Ishikawa (cell line): ENCODE measurements at regions not wholly inside any gene's neighbourhood (a gene's known extent, or its start where the extent isn't known, plus 50 kb on each side); places are given as distances from the start of the nearest gene placed in this dataset.

Experiments used
- TAF1 ChIP-seq: IDR thresholded peaks from 2 replicates; pipeline ENCODE4 v1.6.1; 2012; ENCODE audit warnings: low read depth, mild to moderate bottlenecking
- YY1 ChIP-seq: IDR thresholded peaks from 2 replicates; pipeline ENCODE4 v1.6.1; 2012; ENCODE audit warnings: low read depth

- TF ChIP-seq YY1 (no peak), TAF1 (no peak)
Observed at GRCh38 chr10:55233505-55233904, 432.5 kb upstream of the PCDH15 start.
